Activated T-cell treated with anti-CD3 and anti-CD28 coated beads, Interleukin-2, amount 50 U/mL, for 24 hours (primary cell): ENCODE measurements at regions not wholly inside any gene's neighbourhood (a gene's known extent, or its start where the extent isn't known, plus 50 kb on each side); places are given as distances from the start of the nearest gene placed in this dataset.

ENCODE experiments used
- DNase-seq: peaks from one replicate; pipeline ENCODE4 v3.0.0-alpha.2; 2020
- H3K27ac Mint-ChIP-seq: 2 replicates; pipeline ENCODE4 v1.8.0; 2020; ENCODE audit warnings: mild to moderate bottlenecking, mixed read lengths
- H3K27me3 Mint-ChIP-seq: 2 replicates; pipeline ENCODE4 v1.8.0; 2020; ENCODE audit warnings: mixed read lengths
- H3K36me3 Mint-ChIP-seq: 2 replicates; pipeline ENCODE4 v1.8.0; 2020; ENCODE audit warnings: low read depth, mixed read lengths
- H3K4me1 Mint-ChIP-seq: 2 replicates; pipeline ENCODE4 v1.8.0; 2020; ENCODE audit warnings: low read depth, mixed read lengths
- H3K4me3 Mint-ChIP-seq: 2 replicates; pipeline ENCODE4 v1.8.0; 2020; ENCODE audit warnings: mild to moderate bottlenecking, moderate library complexity, mixed read lengths
- H3K9me3 Mint-ChIP-seq: 2 replicates; pipeline ENCODE4 v1.8.0; 2020; ENCODE audit warnings: mixed read lengths

DNA sequence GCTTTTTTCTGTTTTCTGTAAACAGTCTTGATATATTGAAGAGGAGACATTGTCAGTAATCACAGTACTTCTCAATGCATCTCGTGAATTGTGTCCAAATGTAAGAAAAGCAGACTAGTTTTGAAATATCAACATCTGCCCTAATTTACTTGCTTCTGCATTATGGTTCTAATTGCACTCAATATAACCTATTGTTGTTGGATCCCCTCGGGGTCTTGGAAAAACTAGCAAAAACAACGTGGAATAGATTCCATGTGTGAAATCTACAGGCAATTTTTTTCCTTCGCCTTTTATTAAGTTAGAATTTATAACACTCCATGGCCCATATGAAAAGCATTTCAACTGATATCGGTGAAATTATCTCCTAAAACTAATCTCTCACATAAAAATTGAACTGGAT is 236.5 kb downstream of the TTLL7 start:
- no peaks in the 10 kb centered on the region for H3K36me3 Mint-ChIP-seq
- H3K4me1 Mint-ChIP-seq, result peaks cover 2% of the 10 kb centered on the region
- no peaks in the 10 kb centered on the region for H3K27me3 Mint-ChIP-seq
- no peak overlapping the region for H3K4me3 Mint-ChIP-seq
- no peaks in the 10 kb centered on the region for H3K9me3 Mint-ChIP-seq
- no peak for DNase-seq
- no peak overlapping the region for H3K27ac Mint-ChIP-seq

DNA sequence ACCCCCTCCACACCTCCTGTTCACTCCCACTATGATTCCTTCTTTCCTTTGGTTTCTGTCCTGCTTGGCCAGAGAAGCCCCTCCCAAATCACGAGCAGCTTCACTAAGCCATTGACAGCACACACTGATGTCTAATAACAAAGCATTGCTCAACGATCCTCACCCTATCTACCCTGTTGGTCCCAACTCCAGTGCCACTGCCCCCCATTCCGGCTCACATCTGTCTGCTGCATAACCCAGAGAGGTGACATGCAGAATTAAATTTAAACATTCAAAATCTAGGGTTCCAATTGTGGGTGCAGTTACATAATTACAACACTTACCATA is 236.9 kb downstream of the TTLL7 start:
- no peaks in the 10 kb centered on the region for H3K27me3 Mint-ChIP-seq
- H3K27ac Mint-ChIP-seq, result no peak overlapping the region
- H3K36me3 Mint-ChIP-seq, result no peaks in the 10 kb centered on the region
- no peak for DNase-seq
- H3K9me3 Mint-ChIP-seq, result no peaks in the 10 kb centered on the region
- no peak overlapping the region for H3K4me3 Mint-ChIP-seq
- H3K4me1 Mint-ChIP-seq, result peaks cover 2% of the 10 kb centered on the region

DNA sequence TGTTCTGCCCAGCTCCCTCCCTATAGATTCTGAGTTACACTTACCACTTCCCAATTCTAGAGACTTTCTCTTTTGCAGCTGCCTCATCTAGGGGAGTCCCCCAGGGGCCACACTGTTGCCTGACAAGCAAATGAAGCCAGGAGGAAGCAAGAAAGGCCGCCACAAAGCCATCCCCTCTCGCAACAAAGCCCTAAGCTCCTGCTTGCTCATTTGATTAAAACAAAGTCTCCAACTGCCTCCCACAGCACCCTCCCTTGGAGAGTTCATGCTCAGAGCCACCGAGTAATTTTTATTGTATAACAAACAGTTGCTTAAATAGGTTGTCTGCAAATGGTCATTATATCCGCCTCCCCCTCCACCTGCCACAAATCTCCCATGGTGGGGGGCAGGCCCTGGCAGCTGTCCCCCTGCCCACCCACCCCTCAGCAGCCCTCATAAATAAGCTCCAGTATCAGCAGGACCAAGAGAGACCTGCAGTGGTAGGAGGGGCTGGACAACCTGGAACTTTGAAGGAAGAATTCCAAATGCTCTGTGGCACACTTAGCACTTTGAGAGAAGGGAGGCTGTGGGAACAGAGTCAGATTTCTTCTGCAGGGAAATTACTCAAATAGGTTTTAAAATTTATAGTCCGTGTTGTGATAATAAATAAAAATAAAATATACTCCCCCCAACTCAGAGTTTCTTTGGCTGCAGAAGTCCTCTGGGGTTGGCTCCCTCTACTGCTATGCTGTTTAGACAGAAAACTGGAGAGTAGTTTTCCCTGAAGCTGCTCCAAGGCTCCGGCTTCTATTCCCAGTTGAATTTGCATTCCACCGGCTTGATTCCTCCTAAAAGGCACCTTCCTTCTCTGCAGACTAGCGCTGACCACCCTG is 237.5 kb downstream of the TTLL7 start:
- peaks cover 2% of the 10 kb centered on the region for H3K4me1 Mint-ChIP-seq
- no peak overlapping the region for H3K4me3 Mint-ChIP-seq
- H3K27ac Mint-ChIP-seq, result no peak overlapping the region
- no peaks in the 10 kb centered on the region for H3K9me3 Mint-ChIP-seq
- H3K27me3 Mint-ChIP-seq, result no peaks in the 10 kb centered on the region
- H3K36me3 Mint-ChIP-seq, result no peaks in the 10 kb centered on the region
- no peak for DNase-seq

DNA sequence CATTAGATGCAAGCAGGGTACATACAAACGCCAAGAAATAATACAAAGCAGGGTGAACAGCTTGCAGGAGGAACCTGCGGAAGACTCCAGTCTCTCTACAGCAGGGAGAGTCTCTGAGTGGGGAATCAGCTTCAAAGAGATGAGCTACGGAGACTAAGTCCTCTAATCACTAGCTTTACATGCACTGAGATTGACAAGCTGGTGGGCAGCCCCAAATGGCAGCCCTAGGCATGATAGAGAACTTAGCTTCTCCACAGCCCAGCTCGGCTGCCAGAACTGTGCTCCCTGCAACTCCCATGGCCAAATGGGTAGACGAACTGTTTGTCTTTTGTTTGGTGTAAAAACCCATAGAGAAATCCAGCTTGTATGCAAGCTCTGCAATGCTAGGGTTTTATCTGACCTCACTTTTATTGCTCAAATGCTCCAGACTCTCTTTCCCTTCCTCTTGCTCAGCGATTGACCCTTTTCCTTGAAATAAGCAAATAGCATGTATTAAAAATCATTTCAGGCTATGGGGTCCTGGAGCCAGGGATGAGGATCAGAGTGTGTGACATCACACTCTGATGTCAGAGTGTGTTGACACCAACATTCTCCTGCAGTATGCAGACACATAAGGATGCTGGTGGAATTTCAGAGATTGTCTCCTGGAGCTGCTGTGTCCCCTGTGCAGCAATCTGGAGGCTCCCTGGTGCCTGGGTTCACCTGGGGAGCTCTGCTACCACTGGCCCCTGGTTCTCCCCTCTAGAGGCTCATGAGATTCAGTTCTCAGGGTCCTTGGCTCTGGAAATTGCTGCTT is 238.5 kb downstream of the TTLL7 start:
- Mint-ChIP-seq H3K9me3 (no peaks in the 10 kb centered on the region), H3K4me3 (no peak overlapping the region), H3K27ac (no peak overlapping the region), H3K27me3 (no peaks in the 10 kb centered on the region), H3K4me1 (peaks cover 2% of the 10 kb centered on the region), H3K36me3 (no peaks in the 10 kb centered on the region)
- DNase-seq, result no peak

DNA sequence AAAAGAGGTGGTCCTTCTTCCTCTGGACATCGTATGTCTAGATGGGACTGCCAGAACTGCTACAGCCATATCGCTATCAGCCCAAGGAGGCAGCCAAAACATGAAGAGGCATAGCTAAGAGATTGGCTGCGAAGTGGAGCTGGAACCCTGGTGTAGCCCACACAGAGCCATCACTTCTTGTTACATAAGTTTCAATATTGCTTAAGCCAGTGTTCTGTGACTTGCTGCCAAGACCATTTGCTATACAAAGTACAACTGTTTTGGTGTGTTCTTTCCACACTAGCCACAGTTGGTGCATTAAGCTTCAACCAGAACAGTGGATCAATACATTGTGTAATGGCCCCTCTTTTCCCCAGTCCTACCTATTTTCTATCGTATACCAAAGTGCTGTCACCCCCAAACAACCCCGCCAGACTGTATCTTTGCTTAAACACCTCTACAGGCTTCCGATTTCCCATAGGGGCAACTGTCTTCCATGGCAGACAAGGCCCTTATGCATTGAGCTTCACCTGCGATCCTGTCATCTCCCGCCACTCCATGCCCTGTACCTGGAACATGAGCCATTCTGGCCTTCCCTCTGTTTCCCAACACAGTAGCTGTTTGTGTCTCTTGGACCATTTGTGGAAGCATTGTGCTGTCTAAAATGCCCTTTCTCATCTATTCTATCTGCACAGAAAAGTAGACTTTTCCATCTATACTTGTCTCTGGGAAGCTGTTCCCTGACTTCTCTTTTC is 241.8 kb downstream of the TTLL7 start:
- Mint-ChIP-seq H3K4me1 (peaks cover 2% of the 10 kb centered on the region), H3K36me3 (no peaks in the 10 kb centered on the region), H3K4me3 (no peak overlapping the region), H3K27ac (no peak overlapping the region), H3K27me3 (no peaks in the 10 kb centered on the region), H3K9me3 (no peaks in the 10 kb centered on the region)
- no peak for DNase-seq

DNA sequence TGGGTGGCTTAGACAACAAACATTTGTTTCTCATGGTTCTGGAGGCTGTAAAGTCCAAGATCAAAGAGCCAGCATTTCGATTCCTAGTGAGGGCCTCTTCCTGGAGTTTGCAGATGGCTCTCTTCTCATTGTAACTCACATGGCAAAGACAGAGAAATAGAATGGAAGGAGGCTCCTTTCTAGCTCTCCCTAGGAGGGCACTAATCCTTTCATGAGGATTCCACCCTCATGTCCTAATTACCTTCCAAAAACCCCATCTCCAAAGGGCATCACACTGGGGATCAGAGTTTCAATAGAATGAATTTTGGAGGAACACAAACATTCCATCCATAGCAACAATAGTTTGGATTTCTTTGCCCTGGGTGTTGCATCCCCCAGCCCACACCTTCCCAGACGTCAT is 247.3 kb downstream of the TTLL7 start:
- no peaks in the 10 kb centered on the region for H3K9me3 Mint-ChIP-seq
- no peaks in the 10 kb centered on the region for H3K36me3 Mint-ChIP-seq
- H3K4me3 Mint-ChIP-seq, result no peak overlapping the region
- no peaks in the 10 kb centered on the region for H3K4me1 Mint-ChIP-seq
- H3K27ac Mint-ChIP-seq, result no peak overlapping the region
- H3K27me3 Mint-ChIP-seq, result no peaks in the 10 kb centered on the region
- no peak for DNase-seq

DNA sequence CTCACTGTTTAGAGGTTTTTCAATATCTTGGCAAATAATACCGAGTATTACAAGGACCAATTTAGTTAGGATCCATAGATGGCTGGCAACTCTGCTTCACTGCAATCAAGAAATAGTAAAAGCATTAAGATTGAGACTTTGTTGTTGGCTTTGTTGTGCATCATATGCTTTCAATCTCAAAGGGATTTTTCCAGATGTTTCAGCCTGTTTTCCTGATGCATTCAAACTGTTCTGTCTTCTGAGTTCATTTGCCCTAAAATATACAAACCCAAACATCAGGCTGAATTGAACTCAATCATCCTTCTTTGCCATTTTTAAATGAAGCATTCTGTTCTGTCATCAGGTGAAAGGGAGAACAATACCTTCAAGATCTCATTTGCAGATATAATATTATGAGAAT is 248.7 kb downstream of the TTLL7 start:
- H3K4me1 Mint-ChIP-seq, result no peaks in the 10 kb centered on the region
- no peaks in the 10 kb centered on the region for H3K36me3 Mint-ChIP-seq
- no peaks in the 10 kb centered on the region for H3K27me3 Mint-ChIP-seq
- DNase-seq, result no peak
- no peaks in the 10 kb centered on the region for H3K9me3 Mint-ChIP-seq
- H3K27ac Mint-ChIP-seq, result no peak overlapping the region
- no peak overlapping the region for H3K4me3 Mint-ChIP-seq

DNA sequence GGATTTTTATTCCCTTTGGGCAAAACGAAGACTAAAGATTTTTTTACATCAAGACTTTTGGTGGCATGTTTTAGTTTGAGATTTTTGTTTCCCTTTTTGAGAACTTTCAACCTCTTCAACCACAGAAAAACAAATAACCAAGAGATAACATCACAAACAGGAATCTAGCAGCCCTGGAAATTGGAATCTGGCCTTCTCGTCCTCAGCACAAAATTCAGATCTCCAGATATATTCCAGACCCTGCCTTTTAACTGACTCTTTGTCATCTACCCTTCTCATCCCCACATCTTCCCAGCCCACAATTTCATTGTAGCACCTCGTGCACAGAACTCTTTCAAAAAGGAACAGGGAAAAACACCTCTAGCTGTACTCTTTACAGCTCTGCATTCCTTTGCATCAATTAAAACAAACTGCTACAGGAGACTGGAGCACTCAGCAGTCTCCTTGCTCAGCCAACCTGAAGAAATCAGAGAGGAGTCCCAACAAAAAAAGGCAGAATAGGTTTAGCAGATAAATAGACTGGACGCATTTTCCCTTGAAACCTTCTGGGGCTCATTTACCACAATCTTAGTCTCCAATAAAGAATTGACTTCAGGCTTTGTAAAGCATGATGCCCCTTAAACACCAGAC is 251.0 kb downstream of the TTLL7 start:
- Mint-ChIP-seq H3K9me3 (no peaks in the 10 kb centered on the region), H3K27me3 (no peaks in the 10 kb centered on the region), H3K4me1 (no peaks in the 10 kb centered on the region), H3K27ac (no peak overlapping the region), H3K4me3 (no peak overlapping the region), H3K36me3 (no peaks in the 10 kb centered on the region)
- no peak for DNase-seq

DNA sequence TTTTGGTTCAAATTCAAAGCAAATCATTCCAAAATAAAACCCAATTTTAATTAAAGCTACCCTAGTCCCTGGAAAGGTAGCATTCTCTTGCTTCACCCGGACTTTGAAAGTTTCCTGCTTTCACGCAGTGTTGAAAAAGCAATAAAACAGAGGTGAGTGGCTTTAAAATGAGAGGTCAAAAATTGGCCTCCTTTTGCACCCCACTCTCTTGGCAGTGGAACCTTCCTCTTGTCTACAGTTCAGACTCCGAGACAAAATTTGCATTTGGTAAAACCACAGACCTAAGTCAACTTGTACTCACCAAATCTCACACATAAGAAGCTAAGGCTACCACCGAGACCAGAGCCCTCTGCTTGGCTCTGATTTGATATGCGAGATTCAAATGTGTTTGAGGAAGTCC is 252.7 kb downstream of the TTLL7 start:
- H3K27me3 Mint-ChIP-seq, result no peaks in the 10 kb centered on the region
- H3K27ac Mint-ChIP-seq, result no peak overlapping the region
- DNase-seq, result no peak
- no peaks in the 10 kb centered on the region for H3K4me1 Mint-ChIP-seq
- H3K9me3 Mint-ChIP-seq, result no peaks in the 10 kb centered on the region
- no peaks in the 10 kb centered on the region for H3K36me3 Mint-ChIP-seq
- no peak overlapping the region for H3K4me3 Mint-ChIP-seq

DNA sequence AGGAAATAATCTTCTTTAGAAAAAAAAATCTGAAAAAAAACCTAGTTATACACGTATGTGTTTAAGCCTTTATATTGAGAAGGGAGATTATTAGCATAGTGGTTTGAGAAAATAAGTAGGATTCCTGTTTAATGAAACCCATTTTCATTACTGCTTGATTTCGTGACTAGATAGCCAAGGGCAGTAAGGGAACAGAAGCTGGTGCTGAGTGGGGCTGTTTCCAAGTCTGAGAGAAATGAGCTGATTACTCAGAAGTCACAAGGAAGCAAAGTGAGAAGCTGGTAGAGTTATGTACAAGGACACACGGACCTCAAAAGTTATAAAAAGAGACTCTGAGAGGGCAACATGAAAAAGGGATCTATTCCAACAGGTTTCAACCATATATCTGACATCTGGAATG is 256.5 kb downstream of the TTLL7 start:
- H3K27ac Mint-ChIP-seq, result no peak overlapping the region
- H3K4me3 Mint-ChIP-seq, result no peak overlapping the region
- peaks cover 2% of the 10 kb centered on the region for H3K4me1 Mint-ChIP-seq
- H3K36me3 Mint-ChIP-seq, result no peaks in the 10 kb centered on the region
- no peaks in the 10 kb centered on the region for H3K9me3 Mint-ChIP-seq
- no peak for DNase-seq
- H3K27me3 Mint-ChIP-seq, result no peaks in the 10 kb centered on the region

DNA sequence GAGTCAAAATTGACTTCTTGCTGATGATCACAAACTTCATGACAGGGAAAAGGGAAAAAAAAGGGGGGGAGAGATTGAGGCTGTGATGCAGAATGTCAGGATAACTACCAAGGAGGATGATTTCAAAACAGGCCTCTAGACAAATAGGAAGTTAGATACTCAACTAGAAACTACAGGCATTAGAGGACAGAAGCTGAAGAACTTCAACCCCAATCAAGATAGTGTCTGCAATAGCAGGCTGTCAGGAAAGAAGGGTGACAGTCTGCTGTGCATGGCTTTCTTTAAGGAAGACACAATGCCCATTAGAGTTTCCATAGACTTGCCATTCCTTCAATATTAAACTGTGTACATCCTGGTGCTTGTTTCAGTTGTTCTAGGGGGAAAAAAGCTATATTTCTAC is 257.2 kb downstream of the TTLL7 start:
- DNase-seq, result no peak
- no peaks in the 10 kb centered on the region for H3K9me3 Mint-ChIP-seq
- no peak overlapping the region for H3K27ac Mint-ChIP-seq
- H3K4me3 Mint-ChIP-seq, result no peak overlapping the region
- H3K27me3 Mint-ChIP-seq, result no peaks in the 10 kb centered on the region
- no peaks in the 10 kb centered on the region for H3K36me3 Mint-ChIP-seq
- peaks cover 2% of the 10 kb centered on the region for H3K4me1 Mint-ChIP-seq

DNA sequence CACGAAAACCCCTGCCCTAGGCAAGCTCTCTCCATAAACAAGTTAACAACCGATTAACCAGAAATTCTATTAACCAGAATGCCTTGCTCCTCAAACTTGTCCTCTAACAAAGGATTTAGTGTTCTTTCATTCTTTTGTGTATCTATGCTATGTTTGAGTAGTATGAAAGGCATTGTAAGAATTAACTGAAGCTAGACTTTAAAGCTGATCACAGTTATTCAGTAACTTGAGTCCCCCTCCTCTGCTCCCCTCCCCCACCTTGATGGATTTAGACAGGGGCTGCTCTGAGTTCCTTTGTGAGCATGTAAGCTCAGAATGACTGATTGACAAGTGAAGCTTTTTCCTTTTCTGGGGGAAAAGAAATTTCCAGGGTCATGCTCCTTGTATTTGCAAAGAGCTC is 257.6 kb downstream of the TTLL7 start:
- no peaks in the 10 kb centered on the region for H3K27me3 Mint-ChIP-seq
- H3K9me3 Mint-ChIP-seq, result no peaks in the 10 kb centered on the region
- no peak for DNase-seq
- H3K36me3 Mint-ChIP-seq, result no peaks in the 10 kb centered on the region
- peaks cover 2% of the 10 kb centered on the region for H3K4me1 Mint-ChIP-seq
- no peak overlapping the region for H3K4me3 Mint-ChIP-seq
- no peak overlapping the region for H3K27ac Mint-ChIP-seq

DNA sequence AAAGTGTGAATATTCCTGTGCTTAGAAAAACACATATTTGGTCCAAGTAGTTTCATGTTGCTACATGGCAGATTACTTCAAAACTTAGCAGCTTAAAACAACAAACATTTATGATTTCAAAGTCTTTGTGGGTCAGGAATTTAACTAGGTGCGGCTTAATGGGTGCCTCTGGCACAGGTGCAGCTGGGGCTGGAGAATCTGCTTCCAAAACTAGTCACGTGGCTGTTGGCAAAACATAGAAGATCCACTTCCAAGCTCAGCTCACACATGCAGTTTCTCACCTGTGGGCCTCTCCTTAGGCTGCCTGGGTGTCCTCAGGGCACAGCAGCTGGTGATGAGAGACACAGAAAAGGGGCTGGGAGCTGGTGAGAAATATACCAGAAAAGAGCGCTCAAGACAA is 263.4 kb downstream of the TTLL7 start:
- Mint-ChIP-seq H3K27me3 (no peaks in the 10 kb centered on the region), H3K36me3 (no peaks in the 10 kb centered on the region), H3K9me3 (no peaks in the 10 kb centered on the region), H3K27ac (no peak overlapping the region), H3K4me3 (no peak overlapping the region), H3K4me1 (peaks cover 2% of the 10 kb centered on the region)
- DNase-seq, result no peak

DNA sequence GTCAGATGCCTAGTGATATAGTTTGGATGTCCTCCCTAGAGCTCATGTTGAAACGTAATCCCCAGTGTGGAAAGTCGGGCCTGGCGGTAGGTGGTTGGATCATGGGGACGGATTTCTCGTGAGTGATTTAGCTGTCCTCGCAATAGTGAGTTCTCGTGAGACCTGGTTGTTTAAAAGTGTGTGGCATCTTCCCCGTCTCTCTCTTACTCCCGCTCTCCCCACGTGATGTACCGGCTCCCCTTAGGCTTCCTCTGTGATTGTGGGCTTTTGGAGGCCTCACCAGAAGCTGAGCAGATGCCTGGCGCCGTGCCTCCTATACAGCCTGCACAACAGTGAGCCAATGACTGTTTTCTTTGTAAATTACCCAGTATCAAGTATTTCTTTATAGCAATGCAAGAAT is 264.5 kb downstream of the TTLL7 start:
- H3K36me3 Mint-ChIP-seq, result no peaks in the 10 kb centered on the region
- H3K27ac Mint-ChIP-seq, result no peak overlapping the region
- no peak overlapping the region for H3K4me3 Mint-ChIP-seq
- H3K27me3 Mint-ChIP-seq, result no peaks in the 10 kb centered on the region
- no peaks in the 10 kb centered on the region for H3K9me3 Mint-ChIP-seq
- H3K4me1 Mint-ChIP-seq, result peaks cover 2% of the 10 kb centered on the region
- no peak for DNase-seq
